ENCODE measurements at regions not wholly inside any gene's neighbourhood (a gene's known extent, or its start where the extent isn't known, plus 50 kb on each side); places are given as distances from the start of the nearest gene placed in this dataset.

GRCh38 chr7:155961241-155962190 lies 149.3 kb upstream of the SHH start:
- intact Hi-C loops (cut with micrococcal nuclease) = loop anchor here (5.0 kb wide), 1 partner anchor 36 kb away; no protein-coding TSS in a partner anchor

GRCh38 chr7:155959894-155960293 lies 147.6 kb upstream of the SHH start:
- intact Hi-C loops (cut with micrococcal nuclease) = loop anchor here (5.0 kb wide), 1 partner anchor 37 kb away; no protein-coding TSS in a partner anchor

- intact Hi-C loops (cut with micrococcal nuclease) = no loop called here
These were observed 144.7 kb upstream of the SHH start for GRCh38 chr7:155956977-155957376.

- intact Hi-C loops (cut with micrococcal nuclease) = no loop called here
These were observed 143.0 kb upstream of the SHH start for GRCh38 chr7:155955367-155955635.

GRCh38 chr7:155954550-155955366 lies 142.5 kb upstream of the SHH start:
- intact Hi-C loops (cut with micrococcal nuclease) = no loop called here

- intact Hi-C loops (cut with micrococcal nuclease) = no loop called here
These were observed 141.7 kb upstream of the SHH start for GRCh38 chr7:155953781-155954549.

- intact Hi-C loops (cut with micrococcal nuclease) = no loop called here
These were observed 141.2 kb upstream of the SHH start for GRCh38 chr7:155953501-155953778.

GRCh38 chr7:155951554-155952158 lies 139.4 kb upstream of the SHH start:
- intact Hi-C loops (cut with micrococcal nuclease) = no loop called here

- intact Hi-C loops (cut with micrococcal nuclease) = no loop called here
These were observed 138.8 kb upstream of the SHH start for GRCh38 chr7:155950898-155951553.

GRCh38 chr7:155948845-155949244 lies 136.6 kb upstream of the SHH start:
- intact Hi-C loops (cut with micrococcal nuclease) = no loop called here

- intact Hi-C loops (cut with micrococcal nuclease) = no loop called here
These were observed 136.2 kb upstream of the SHH start for GRCh38 chr7:155948423-155948822.

- intact Hi-C loops (cut with micrococcal nuclease) = no loop called here
These were observed 134.8 kb upstream of the SHH start for GRCh38 chr7:155947051-155947450.

- intact Hi-C loops (cut with micrococcal nuclease) = no loop called here
These were observed 133.5 kb upstream of the SHH start for GRCh38 chr7:155945670-155946325.

- intact Hi-C loops (cut with micrococcal nuclease) = no loop called here
These were observed 132.6 kb upstream of the SHH start for GRCh38 chr7:155944901-155945300.

GRCh38 chr7:155943251-155943899 lies 131.1 kb upstream of the SHH start:
- intact Hi-C loops (cut with micrococcal nuclease) = no loop called here

GRCh38 chr7:155942226-155942950 lies 130.1 kb upstream of the SHH start:
- intact Hi-C loops (cut with micrococcal nuclease) = no loop called here

GRCh38 chr7:155941688-155942087 lies 129.4 kb upstream of the SHH start:
- intact Hi-C loops (cut with micrococcal nuclease) = no loop called here

- intact Hi-C loops (cut with micrococcal nuclease) = no loop called here
These were observed 127.1 kb upstream of the SHH start for GRCh38 chr7:155939350-155939749.

- intact Hi-C loops (cut with micrococcal nuclease) = no loop called here
These were observed 125.9 kb upstream of the SHH start for GRCh38 chr7:155938129-155938528.
